SK-N-MC (cell line): ENCODE measurements at regions not wholly inside any gene's neighbourhood (a gene's known extent, or its start where the extent isn't known, plus 50 kb on each side); places are given as distances from the start of the nearest gene placed in this dataset.

ENCODE experiments used
- EZH2 ChIP-seq: fragments of 200-600 bp; sonication (generic); IDR thresholded peaks from one replicate; pipeline ENCODE4 v1.6.1; 2017; ENCODE audit warnings: antibody characterized with exemption
- POLR2AphosphoS5 ChIP-seq: IDR thresholded peaks from 2 replicates; pipeline ENCODE4 v1.6.1; 2012; ENCODE audit warnings: mild to moderate bottlenecking, low read depth, low read length, borderline replicate concordance

DNA sequence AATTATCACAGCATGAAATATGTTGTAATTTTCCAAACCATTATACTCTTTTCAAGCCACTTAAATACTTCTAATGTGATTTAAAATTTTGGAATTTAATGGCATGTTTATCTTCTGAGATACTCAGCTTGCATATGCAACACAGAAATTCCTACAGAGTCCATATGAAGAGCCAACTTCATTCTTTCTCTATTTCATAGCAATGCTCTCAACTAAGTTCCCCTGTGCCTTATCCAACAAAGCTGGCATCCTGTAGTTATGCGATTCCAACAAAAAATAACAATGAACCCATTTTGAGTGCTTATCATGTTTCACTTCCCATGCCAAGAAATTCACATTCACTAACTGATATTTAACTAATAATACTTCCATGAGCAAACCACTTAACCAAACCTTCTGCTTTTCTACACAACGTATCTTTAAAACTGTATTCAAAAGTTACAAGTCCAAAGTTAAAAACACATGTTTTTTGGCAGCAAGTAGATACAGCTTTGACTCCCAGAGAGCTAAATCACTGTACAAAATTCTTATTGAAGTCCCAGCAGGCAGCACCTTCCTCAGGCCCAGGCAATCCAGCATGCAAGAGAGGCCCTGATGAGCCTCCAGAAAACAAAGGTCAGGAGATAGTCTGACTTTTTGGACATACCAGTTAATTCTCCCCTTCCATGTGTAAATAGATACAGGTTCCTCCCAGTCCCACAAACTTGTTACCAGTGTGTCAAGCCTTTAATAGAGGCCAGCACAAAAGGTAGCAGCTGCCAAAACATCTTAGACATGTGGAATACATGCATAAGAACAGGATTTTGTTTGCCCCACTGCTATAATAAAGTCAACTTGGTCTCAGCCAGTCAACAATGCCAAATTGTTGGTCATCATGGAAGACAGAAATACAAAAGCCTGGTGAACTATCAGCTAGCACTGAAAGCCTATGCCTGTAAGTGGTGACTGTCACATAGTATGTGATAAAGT, 113.1 kb upstream of the WDR75 start:
- TF ChIP-seq POLR2AphosphoS5 (no peak; the same call in 1 of the 2 replicates), EZH2 (no peak)
